Endodermal cell (in vitro differentiated cells): ENCODE measurements at regions not wholly inside any gene's neighbourhood (a gene's known extent, or its start where the extent isn't known, plus 50 kb on each side); places are given as distances from the start of the nearest gene placed in this dataset.

Experiments
- DNase-seq: peaks from one replicate; pipeline ENCODE4 v3.0.0-alpha.2; 2017
- H3K27ac ChIP-seq: 2 replicates; pipeline ENCODE4 v1.5.1; 2013; ENCODE audit warnings: mild to moderate bottlenecking, low read depth, low read length, moderate library complexity
- H3K27me3 ChIP-seq: 2 replicates; pipeline ENCODE4 v1.6.1; 2013; ENCODE audit warnings: mild to moderate bottlenecking, low read length, moderate library complexity; ENCODE audit not compliant: insufficient read depth, control insufficient read depth, poor library complexity, severe bottlenecking
- H3K36me3 ChIP-seq: 2 replicates; pipeline ENCODE4 v1.7.0; 2013; ENCODE audit warnings: mild to moderate bottlenecking, low read length, moderate library complexity; ENCODE audit not compliant: control insufficient read depth, insufficient read depth
- H3K4me1 ChIP-seq: one replicate; pipeline ENCODE4 v1.7.0; 2013; ENCODE audit warnings: low read length; ENCODE audit not compliant: control insufficient read depth, insufficient read depth
- H3K4me3 ChIP-seq: 2 replicates; pipeline ENCODE4 v1.5.1; 2013; ENCODE audit warnings: mild to moderate bottlenecking, low read length, moderate library complexity
- H3K9ac ChIP-seq: 2 replicates; pipeline ENCODE4 v1.6.1; 2013; ENCODE audit warnings: mild to moderate bottlenecking, low read length, moderate library complexity; ENCODE audit not compliant: poor library complexity, severe bottlenecking; ENCODE audit errors: extremely low read depth
- H3K9me3 ChIP-seq: 2 replicates; pipeline ENCODE4 v1.6.1; 2013; ENCODE audit warnings: mild to moderate bottlenecking, low read length, moderate library complexity; ENCODE audit not compliant: control insufficient read depth
- H3K27ac Mint-ChIP-seq: 2 replicates; pipeline ENCODE4 v1.8.0; 2020; ENCODE audit warnings: mixed read lengths
- H3K27me3 Mint-ChIP-seq: 2 replicates; pipeline ENCODE4 v1.8.0; 2021; ENCODE audit warnings: mild to moderate bottlenecking, mixed read lengths; ENCODE audit not compliant: insufficient read depth
- H3K36me3 Mint-ChIP-seq: 2 replicates; pipeline ENCODE4 v1.8.0; 2020; ENCODE audit warnings: low read depth, mixed read lengths
- H3K4me1 Mint-ChIP-seq: 2 replicates; pipeline ENCODE4 v1.8.0; 2020; ENCODE audit warnings: mixed read lengths
- H3K4me3 Mint-ChIP-seq: 2 replicates; pipeline ENCODE4 v1.8.0; 2020; ENCODE audit warnings: mild to moderate bottlenecking, moderate library complexity, mixed read lengths
- H3K9me3 Mint-ChIP-seq: 2 replicates; pipeline ENCODE4 v1.8.0; 2020; ENCODE audit warnings: mild to moderate bottlenecking, mixed read lengths
- WGBS, 2 experiments: methylation state at CpG; one replicate each; pipeline versions ENCODE4 v1.1.5 to v1.1.7; 2013; ENCODE audit warnings: missing lambda C conversion rate in 2 of 2, mixed read lengths in 1 of 2; ENCODE audit not compliant: insufficient coverage in 1 of 2, insufficient read length in 1 of 2; 5-methylcytosine and 5-hydroxymethylcytosine counted together
- TF ChIP-seq, protein P1 (sequence below): fragments of 200-600 bp; sonication (generic); conservative IDR thresholded peaks from 2 replicates; pipeline ENCODE4 v1.5.0; 2021; ENCODE audit warnings: antibody characterized with exemption, mild to moderate bottlenecking

DNA sequence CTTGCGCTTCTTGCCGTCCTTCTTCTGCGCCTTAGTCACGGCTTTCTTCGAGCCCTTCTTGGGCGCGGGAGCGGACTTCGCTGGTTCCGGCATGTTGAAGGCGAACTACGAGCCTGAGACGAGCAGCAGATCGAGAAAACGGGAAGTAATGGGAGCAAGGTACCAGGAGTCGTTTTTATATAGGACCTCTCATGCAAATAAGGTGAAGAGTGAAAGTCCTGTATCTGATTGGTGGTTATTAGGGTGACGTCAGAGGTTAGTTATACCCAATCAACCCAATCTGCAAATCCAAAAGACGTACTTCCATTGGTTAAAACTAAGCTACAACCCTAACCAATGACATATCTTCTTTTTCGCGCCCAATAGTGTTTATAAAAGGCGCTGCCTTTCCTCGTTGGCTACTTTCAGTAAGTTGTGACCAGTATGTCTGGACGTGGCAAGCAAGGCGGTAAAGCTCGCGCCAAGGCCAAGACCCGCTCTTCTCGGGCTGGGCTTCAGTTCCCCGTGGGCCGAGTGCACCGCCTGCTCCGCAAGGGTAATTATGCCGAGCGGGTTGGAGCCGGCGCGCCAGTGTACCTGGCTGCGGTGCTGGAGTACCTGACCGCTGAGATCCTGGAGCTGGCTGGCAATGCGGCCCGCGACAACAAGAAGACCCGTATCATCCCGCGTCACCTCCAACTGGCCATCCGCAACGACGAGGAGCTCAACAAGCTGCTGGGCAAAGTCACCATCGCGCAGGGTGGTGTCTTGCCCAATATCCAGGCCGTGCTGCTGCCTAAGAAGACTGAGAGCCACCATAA lies 100.6 kb upstream of the PRSS16 start:
- peak; percentile 97 for DNase-seq
- Histone ChIP-seq H3K27ac (peak overlapping the region; percentile 97), H3K9ac (peak overlapping the region; percentile 93), H3K4me1 (no peaks in the 10 kb centered on the region), H3K27me3 (no peaks in the 10 kb centered on the region), H3K4me3 (peak overlapping the region; percentile 97), H3K36me3 (no peaks in the 10 kb centered on the region), H3K9me3 (no peaks in the 10 kb centered on the region)
- no peak overlapping the region for H3K4me3 Mint-ChIP-seq
- no peak overlapping the region for H3K27ac Mint-ChIP-seq
- H3K36me3 Mint-ChIP-seq = peaks cover 6% of the 10 kb centered on the region
- TF ChIP-seq, protein P1, sequence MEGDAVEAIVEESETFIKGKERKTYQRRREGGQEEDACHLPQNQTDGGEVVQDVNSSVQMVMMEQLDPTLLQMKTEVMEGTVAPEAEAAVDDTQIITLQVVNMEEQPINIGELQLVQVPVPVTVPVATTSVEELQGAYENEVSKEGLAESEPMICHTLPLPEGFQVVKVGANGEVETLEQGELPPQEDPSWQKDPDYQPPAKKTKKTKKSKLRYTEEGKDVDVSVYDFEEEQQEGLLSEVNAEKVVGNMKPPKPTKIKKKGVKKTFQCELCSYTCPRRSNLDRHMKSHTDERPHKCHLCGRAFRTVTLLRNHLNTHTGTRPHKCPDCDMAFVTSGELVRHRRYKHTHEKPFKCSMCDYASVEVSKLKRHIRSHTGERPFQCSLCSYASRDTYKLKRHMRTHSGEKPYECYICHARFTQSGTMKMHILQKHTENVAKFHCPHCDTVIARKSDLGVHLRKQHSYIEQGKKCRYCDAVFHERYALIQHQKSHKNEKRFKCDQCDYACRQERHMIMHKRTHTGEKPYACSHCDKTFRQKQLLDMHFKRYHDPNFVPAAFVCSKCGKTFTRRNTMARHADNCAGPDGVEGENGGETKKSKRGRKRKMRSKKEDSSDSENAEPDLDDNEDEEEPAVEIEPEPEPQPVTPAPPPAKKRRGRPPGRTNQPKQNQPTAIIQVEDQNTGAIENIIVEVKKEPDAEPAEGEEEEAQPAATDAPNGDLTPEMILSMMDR = no peak
- H3K4me1 Mint-ChIP-seq = peaks cover 5% of the 10 kb centered on the region
- WGBS, 2 experiments = 0 to 1% methylated on average over 22 to 50 of the region's 51 CpGs
- H3K9me3 Mint-ChIP-seq = no peaks in the 10 kb centered on the region
- no peaks in the 10 kb centered on the region for H3K27me3 Mint-ChIP-seq

DNA sequence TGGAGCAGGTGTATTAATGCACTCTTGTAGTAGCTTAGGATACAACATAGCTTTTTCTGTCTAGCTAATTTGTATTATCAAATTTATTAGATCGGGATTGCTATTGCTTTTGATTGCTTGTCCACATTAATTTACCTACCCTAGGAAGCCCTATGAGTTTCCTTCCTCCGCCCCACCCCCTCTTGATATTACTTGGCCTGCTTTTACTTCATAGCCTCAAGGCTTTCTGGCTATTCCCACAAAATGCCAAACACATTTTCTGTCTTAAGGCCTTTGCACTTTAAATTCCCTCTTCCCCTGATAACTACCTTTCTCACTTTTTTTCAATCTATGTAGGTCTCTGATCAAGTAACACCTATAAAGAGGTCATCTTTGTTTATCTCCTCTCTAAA lies 99.1 kb upstream of the PRSS16 start:
- TF ChIP-seq, protein P1 = no peak
- H3K36me3 ChIP-seq = no peaks in the 10 kb centered on the region
- no peaks in the 10 kb centered on the region for H3K4me1 ChIP-seq
- whole genome bisulfite sequencing, 2 experiments = 86 to 100% methylated on average over 1 to 2 of the region's 2 CpGs
- H3K4me3 ChIP-seq = no peak overlapping the region
- no peak overlapping the region for H3K27ac Mint-ChIP-seq
- H3K27me3 ChIP-seq = no peaks in the 10 kb centered on the region
- no peak overlapping the region for H3K9ac ChIP-seq
- H3K4me1 Mint-ChIP-seq = peaks cover 5% of the 10 kb centered on the region
- H3K27ac ChIP-seq = no peak overlapping the region
- peak; percentile 50 for DNase-seq
- H3K27me3 Mint-ChIP-seq = no peaks in the 10 kb centered on the region
- no peaks in the 10 kb centered on the region for H3K9me3 Mint-ChIP-seq
- H3K9me3 ChIP-seq = no peaks in the 10 kb centered on the region
- peaks cover 3% of the 10 kb centered on the region for H3K36me3 Mint-ChIP-seq
- no peak overlapping the region for H3K4me3 Mint-ChIP-seq

DNA sequence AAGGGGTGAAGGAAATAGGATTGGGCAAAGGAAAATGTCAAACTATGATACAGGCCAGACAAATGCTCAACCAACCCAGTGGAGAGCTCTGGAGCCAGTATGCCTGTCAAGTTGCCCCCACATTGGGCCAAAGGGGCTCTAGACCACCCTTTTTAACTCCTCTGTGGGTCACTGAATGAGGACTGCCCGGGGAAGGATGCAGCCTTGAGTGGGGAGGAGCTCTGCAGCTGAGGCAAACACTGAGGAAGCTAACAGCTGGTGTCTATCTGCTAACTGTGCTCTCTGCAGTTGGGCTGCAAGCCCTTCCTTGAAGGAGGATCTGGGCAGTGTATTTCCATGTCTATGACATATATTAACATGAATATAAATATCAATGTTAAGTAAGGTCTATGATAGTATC lies 98.4 kb upstream of the PRSS16 start:
- H3K27ac ChIP-seq = no peak overlapping the region
- H3K4me3 ChIP-seq = no peak overlapping the region
- H3K9ac ChIP-seq = no peak overlapping the region
- H3K9me3 ChIP-seq = no peaks in the 10 kb centered on the region
- no peaks in the 10 kb centered on the region for H3K36me3 ChIP-seq
- Mint-ChIP-seq H3K4me3 (no peak overlapping the region), H3K9me3 (no peaks in the 10 kb centered on the region), H3K27me3 (no peaks in the 10 kb centered on the region), H3K36me3 (peaks cover under 1% of the 10 kb centered on the region), H3K27ac (no peak overlapping the region), H3K4me1 (peaks cover 5% of the 10 kb centered on the region)
- TF ChIP-seq, protein P1 = no peak
- WGBS, 2 experiments = 47% methylated on average over 1 of the region's 1 CpG; no CpG with 5 or more reads in 1 of the 2 experiments
- no peaks in the 10 kb centered on the region for H3K4me1 ChIP-seq
- H3K27me3 ChIP-seq = no peaks in the 10 kb centered on the region
- DNase-seq = peak; percentile 56
